ENCODE measurements at regions not wholly inside any gene's neighbourhood (a gene's known extent, or its start where the extent isn't known, plus 50 kb on each side); places are given as distances from the start of the nearest gene placed in this dataset.

DNA sequence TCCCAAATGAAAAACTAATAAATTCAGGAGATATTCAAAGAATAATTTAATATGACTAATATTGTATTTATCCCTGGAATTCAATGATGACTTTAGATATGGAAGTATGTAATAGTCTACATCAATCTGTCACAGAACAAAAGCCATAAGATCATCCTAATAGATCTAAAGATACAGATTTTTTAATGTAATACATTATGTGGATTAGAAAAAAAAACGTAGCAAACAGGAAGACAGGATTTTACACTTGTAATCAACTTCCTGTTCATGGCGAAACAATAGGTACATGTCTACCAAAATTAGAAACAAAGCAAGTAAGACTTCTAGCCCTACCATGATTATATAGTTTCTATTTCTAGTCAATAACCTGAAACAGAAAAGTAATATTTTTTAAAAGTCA lies 192.2 kb downstream of the TTC32 start:
- Histone ChIP-seq H2AFZ (ENCODE audit: control insufficient read depth, low read depth, low read length) (no peak overlapping the region), H3K4me2 (ENCODE audit: control insufficient read depth, insufficient read depth) (no peak overlapping the region), H3K9ac (ENCODE audit: control insufficient read depth, insufficient read depth, low read length) (no peak overlapping the region), H3K9me3 (replicated peaks; ENCODE audit: control insufficient read depth, insufficient read depth, low read length) (no peaks in the 10 kb centered on the region), H3K27me3 (replicated peaks in 1 of 2; ENCODE audit: control insufficient read depth in 2 of 2, insufficient read depth in 2 of 2, low read length in 1 of 2) (no peaks in the 10 kb centered on the region), H4K20me1 (ENCODE audit: control insufficient read depth, insufficient read depth) (no peaks in the 10 kb centered on the region), H3K36me3 (ENCODE audit: control insufficient read depth in 2 of 2, insufficient read depth in 2 of 2, low read length in 1 of 2) (no peaks in the 10 kb centered on the region), H3K4me3 (no peak overlapping the region), H3K4me1 (ENCODE audit: control insufficient read depth, insufficient read depth, low read length) (no peaks in the 10 kb centered on the region), H3K79me2 (ENCODE audit: control insufficient read depth, insufficient read depth, low read length) (no peaks in the 10 kb centered on the region), H3K27ac (ENCODE audit: control insufficient read depth, insufficient read depth) (no peak overlapping the region)
- no peak for TF ChIP-seq ZNF384 (IDR thresholded peaks at IDR 0.05; ENCODE audit: borderline replicate concordance, low read depth, low read length)
- no peak for ATAC-seq
- FAIRE-seq = no peak
- no peak for DNase-seq (ENCODE audit: low read depth, low spot score)
- in situ Hi-C loops (cut with MboI) = no loop called here
- SMC1A ChIA-PET (ENCODE audit: uncharacterized antibody, unreplicated experiment) = no interaction called here
- 5% methylated on average over 2 of the region's 2 CpGs for WGBS (ENCODE audit: insufficient coverage, insufficient replicate concordance, low lambda C conversion rate, missing lambda C conversion rate)
- intact Hi-C loops (cut with micrococcal nuclease; ENCODE audit: unreplicated experiment) = no loop called here
- CTCF ChIA-PET = interaction anchor here (0.6 to 0.7 kb wide), 2 partner anchors 23 to 333 kb away, joined by 3 to 4 read pairs; no protein-coding TSS in a partner anchor
- POLR2A ChIA-PET = no interaction called here
- no TSS peak for BruUV-seq (replicated peaks)
- RAD21 ChIA-PET (ENCODE audit: unreplicated experiment) = no interaction called here

GRCh38 chr2:19708776-19709175 lies 193.0 kb downstream of the TTC32 start:
- ChIA-PET RAD21 (ENCODE audit: unreplicated experiment) (no interaction called here), CTCF (no interaction called here), SMC1A (ENCODE audit: uncharacterized antibody, unreplicated experiment) (no interaction called here), POLR2A (no interaction called here)
- DNase-seq (ENCODE audit: low read depth, low spot score) (no peak), ATAC-seq (no peak), FAIRE-seq (no peak)
- no peaks in the 10 kb centered on the region for H3K36me3 ChIP-seq (ENCODE audit: control insufficient read depth in 2 of 2, insufficient read depth in 2 of 2, low read length in 1 of 2)
- no TSS peak for BruUV-seq (replicated peaks)
- WGBS (ENCODE audit: insufficient coverage, insufficient replicate concordance, low lambda C conversion rate, missing lambda C conversion rate) = 3% methylated on average over 2 of the region's 2 CpGs
- in situ Hi-C loops (cut with MboI) (no loop called here), intact Hi-C loops (cut with micrococcal nuclease; ENCODE audit: unreplicated experiment) (no loop called here)
- H4K20me1 ChIP-seq (ENCODE audit: control insufficient read depth, insufficient read depth) = no peaks in the 10 kb centered on the region
- H3K4me1 ChIP-seq (ENCODE audit: control insufficient read depth, insufficient read depth, low read length) = no peaks in the 10 kb centered on the region
- H2AFZ ChIP-seq (ENCODE audit: control insufficient read depth, low read depth, low read length) = no peak overlapping the region
- H3K9ac ChIP-seq (ENCODE audit: control insufficient read depth, insufficient read depth, low read length) = no peak overlapping the region
- H3K9me3 ChIP-seq (replicated peaks; ENCODE audit: control insufficient read depth, insufficient read depth, low read length) = no peaks in the 10 kb centered on the region
- H3K27ac ChIP-seq (ENCODE audit: control insufficient read depth, insufficient read depth) = no peak overlapping the region
- no peaks in the 10 kb centered on the region for H3K27me3 ChIP-seq (replicated peaks in 1 of 2; ENCODE audit: control insufficient read depth in 2 of 2, insufficient read depth in 2 of 2, low read length in 1 of 2)
- no peaks in the 10 kb centered on the region for H3K79me2 ChIP-seq (ENCODE audit: control insufficient read depth, insufficient read depth, low read length)
- H3K4me3 ChIP-seq = no peak overlapping the region
- H3K4me2 ChIP-seq (ENCODE audit: control insufficient read depth, insufficient read depth) = no peak overlapping the region
- TF ChIP-seq FOXK2 (IDR thresholded peaks at IDR 0.05) (no peak), CREM (IDR thresholded peaks at IDR 0.05; ENCODE audit: low read depth) (no peak), FOS (IDR thresholded peaks at IDR 0.05; ENCODE audit: borderline replicate concordance, extremely low read depth, insufficient read length) (no peak), POU2F2 (IDR thresholded peaks at IDR 0.05; ENCODE audit: borderline replicate concordance, low read depth, low read length) (no peak), GATAD2B (conservative IDR thresholded peaks at IDR 0.05; ENCODE audit: low read depth) (no peak), POLR2AphosphoS5 (IDR thresholded peaks at IDR 0.05; ENCODE audit: low read length) (no peak), HCFC1 (IDR thresholded peaks at IDR 0.05; ENCODE audit: low read length) (no peak), SP1 (IDR thresholded peaks at IDR 0.05; ENCODE audit: low read depth, low read length) (no peak), YY1 (IDR thresholded peaks at IDR 0.05; ENCODE audit: low read depth, low read length) (no peak), SMC3 (IDR thresholded peaks at IDR 0.05; ENCODE audit: borderline replicate concordance, low read length) (no peak), CHD2 (IDR thresholded peaks at IDR 0.05; ENCODE audit: borderline replicate concordance, low read depth, low read length) (no peak), TBL1XR1 (IDR thresholded peaks at IDR 0.05; ENCODE audit: low read depth, low read length) (no peak), BCLAF1 (IDR thresholded peaks at IDR 0.05) (no peak), E2F4 (IDR thresholded peaks at IDR 0.05; ENCODE audit: low read depth, low read length) (no peak), ETV6 (conservative IDR thresholded peaks at IDR 0.05 in 1 of 2, IDR thresholded peaks at IDR 0.05 in 1 of 2; ENCODE audit: borderline replicate concordance in 1 of 2, low read depth in 1 of 2) (no peak)
- TF ChIP-seq, protein P1, sequence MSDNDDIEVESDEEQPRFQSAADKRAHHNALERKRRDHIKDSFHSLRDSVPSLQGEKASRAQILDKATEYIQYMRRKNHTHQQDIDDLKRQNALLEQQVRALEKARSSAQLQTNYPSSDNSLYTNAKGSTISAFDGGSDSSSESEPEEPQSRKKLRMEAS (IDR thresholded peaks at IDR 0.05; ENCODE audit: low read depth, low read length) = no peak

Data from GM12878 (cell line).